Activated CD8-positive, alpha-beta memory T cell treated with anti-CD3 and anti-CD28 coated beads, Interleukin-2, amount 50 U/mL, for 48 hours (primary cell): ENCODE measurements at regions not wholly inside any gene's neighbourhood (a gene's known extent, or its start where the extent isn't known, plus 50 kb on each side); places are given as distances from the start of the nearest gene placed in this dataset.

Experiments
- DNase-seq: peaks from one replicate; pipeline ENCODE4 v3.0.0-alpha.2; 2020

GRCh38 chr12:77488041-77488620 lies 342.6 kb upstream of the NAV3 start:
- DNase-seq, result no peak

- no peak for DNase-seq
Observed at GRCh38 chr12:77486872-77487271, 343.8 kb upstream of the NAV3 start.

- no peak for DNase-seq
Observed at GRCh38 chr12:77485961-77486854, 344.5 kb upstream of the NAV3 start.

GRCh38 chr12:77481687-77482086 lies 349.0 kb upstream of the NAV3 start:
- no peak for DNase-seq

DNA sequence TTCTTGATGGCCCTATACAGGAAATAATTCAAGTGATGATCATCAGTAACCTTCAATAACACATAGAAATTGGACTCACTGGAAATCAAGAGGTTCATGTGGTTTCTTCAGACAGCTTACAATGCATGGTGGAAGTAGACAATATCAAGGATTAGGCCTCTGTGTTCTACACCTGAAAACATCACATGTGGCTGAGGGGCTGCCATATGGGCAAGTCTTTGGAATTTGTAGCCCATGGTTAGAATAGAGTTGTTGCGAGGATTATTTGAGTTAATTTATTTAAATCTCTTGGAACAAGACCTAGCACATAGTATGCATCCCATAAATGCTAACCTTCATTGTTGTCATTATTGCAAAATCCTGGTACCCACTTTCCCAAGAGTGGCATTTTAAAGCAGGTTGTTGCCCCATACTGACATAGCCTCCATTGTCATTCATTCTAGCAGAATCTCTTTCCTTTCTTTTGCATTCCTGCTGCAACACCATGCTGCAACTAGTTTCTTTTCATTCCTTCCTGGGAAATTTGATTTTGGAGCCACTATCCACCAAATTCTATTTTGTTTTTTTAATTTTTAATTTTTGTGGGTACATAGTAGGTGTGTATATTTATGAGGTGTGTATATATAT lies 352.7 kb upstream of the NAV3 start:
- DNase-seq, result no peak

- no peak for DNase-seq
Observed at GRCh38 chr12:77471801-77472200, 358.9 kb upstream of the NAV3 start.

DNA sequence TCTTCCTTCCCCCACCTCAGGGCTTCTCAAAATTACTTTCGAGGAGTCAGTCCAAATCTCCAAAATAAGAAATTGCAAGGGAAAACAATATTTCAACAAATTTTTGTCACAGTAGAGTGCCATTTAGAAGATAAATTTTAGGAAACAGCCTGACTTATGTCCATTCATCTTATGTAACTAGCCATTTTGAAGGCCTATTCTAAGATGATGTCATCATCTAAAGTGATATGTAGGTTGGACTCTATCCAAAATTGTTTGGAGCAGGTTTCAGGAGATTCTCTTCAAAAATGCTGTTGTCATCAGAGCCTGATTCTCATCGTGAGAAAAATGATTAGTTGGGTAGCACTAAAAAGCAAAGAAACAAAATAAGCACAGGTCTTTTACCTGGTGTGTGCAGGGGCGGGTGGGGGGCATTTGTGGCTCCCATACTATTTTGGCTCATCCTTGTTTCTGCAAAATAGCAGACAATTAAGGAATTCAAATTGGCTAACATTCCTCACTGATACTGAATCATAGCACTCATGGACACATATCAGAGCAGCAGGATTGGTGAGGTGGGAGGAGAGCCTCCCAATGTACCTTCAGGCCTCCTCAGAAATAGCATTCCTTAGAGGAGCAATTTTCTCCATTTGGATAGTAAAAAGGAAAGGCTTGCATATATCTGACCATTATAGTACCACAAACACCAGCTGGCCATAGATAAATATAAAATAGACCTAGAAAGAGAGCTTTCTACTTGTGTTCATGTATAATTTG lies 360.9 kb upstream of the NAV3 start:
- no peak for DNase-seq

- DNase-seq, result no peak
Observed at GRCh38 chr12:77442633-77443032, 377.3 kb upstream of the E2F7 start.

DNA sequence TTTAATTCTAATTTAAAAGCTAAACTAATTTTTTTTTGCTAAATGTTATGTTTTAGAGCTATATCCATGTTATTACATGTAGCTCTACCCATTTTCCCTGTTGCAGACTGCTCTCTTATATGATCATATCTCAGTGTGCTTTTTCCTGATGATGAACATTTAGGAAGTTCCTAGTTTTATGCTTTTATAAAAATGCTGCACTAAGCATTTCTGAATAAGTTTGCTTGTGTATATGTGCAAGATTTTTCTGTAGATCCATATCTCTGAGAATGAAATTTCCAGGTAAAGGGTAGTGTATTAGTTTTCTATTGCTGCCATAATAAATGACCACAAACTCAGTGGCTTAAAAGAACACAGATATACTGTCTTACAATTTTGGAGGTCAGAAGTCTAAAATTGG lies 374.4 kb upstream of the E2F7 start:
- no peak for DNase-seq

DNA sequence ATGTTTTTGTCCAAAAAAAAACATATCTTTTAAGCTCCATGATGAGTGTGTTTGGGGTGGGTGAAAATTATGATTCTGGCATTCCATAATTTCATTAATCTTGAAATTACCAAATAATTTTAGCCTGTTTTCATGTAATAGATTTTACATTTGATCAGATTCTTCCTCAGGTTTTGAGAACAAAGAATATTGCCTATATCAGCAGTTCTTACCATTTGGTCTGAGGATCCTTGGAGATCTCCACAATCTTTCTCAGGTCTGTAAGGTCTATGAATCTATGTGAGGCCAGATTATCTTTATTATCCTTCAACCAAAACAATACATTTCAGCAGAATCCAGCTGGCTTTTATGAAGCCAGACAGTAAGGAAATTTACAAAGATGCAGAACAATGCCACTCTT lies 373.3 kb upstream of the E2F7 start:
- no peak for DNase-seq

DNA sequence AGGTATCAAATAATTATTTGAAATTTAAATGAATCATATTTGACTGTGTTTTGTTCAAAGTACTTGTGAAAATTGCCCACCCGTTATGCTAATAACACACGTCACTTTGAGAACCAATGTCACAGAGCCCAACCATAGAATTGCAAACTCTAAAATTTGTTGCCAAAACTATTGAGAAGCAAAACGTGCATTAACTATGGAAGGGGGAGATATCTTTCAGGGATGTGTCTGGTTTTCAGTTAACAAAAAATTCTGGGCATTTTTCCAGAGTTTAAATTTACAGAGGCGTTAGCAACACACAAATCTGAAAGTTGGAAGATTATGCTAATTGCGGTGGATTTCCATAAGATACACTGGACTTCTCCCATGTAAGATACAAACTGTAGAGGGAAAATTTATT lies 371.8 kb upstream of the E2F7 start:
- DNase-seq, result no peak

- no peak for DNase-seq
Observed at GRCh38 chr12:77435446-77436091, 370.2 kb upstream of the E2F7 start.

DNA sequence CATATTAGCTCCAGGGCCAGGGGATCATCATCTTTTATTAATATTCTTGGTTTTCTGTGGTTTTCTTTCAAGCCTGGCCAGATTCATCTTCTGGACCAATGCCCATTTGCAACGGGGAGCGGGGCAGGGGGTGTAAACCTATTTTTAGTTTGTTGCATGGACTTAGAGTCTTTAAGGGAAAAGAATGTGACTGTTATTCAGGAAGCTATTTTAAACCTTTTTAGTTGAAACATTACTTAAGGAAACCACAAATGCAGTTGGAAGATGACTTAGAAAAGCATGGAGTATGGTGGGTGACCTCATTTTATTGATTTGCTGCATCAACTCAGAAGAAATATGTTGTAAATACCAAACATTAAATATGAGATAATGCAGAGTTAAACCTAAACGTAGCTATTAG lies 368.4 kb upstream of the E2F7 start:
- DNase-seq, result no peak

GRCh38 chr12:77429426-77429825 lies 364.1 kb upstream of the E2F7 start:
- DNase-seq, result no peak

GRCh38 chr12:77421152-77421551 lies 355.8 kb upstream of the E2F7 start:
- no peak for DNase-seq

GRCh38 chr12:77409551-77409950 lies 344.2 kb upstream of the E2F7 start:
- no peak for DNase-seq

- DNase-seq, result no peak
Observed at GRCh38 chr12:77407931-77408330, 342.6 kb upstream of the E2F7 start.

- no peak for DNase-seq
Observed at GRCh38 chr12:77406219-77406905, 341.0 kb upstream of the E2F7 start.

DNA sequence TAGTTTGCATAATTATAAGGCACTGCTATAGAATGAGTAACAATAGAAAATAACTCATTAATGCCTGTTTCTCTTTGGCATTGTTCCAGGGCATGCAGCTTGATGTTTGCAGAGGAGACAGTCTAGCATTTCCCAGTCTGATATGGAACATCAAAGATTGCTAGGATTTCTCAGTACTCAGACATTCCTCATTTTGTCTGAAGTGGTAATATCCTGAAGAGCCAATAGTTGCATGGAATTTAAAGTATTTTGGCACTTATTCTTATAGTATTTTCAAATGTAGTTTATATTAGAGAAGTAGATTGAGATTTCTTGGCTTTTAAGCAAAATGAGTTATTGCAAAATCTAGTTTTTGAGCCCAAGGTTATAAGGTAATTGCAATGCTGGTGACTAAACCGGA lies 337.3 kb upstream of the E2F7 start:
- no peak for DNase-seq

DNA sequence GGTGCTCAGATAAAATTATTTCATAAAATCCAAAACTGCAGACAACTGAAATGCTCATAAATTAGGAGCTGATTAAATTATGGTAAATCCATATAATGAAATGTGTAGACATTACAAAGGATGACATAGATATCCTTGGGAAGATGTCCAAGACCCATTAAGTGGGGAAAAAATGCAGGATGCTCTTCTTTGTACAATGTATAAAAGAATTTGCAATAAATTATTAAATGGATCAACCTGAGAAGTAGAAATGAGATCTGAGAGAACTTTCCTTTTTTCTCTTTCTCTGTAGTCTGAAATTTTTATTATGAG lies 336.4 kb upstream of the E2F7 start:
- DNase-seq, result no peak

DNA sequence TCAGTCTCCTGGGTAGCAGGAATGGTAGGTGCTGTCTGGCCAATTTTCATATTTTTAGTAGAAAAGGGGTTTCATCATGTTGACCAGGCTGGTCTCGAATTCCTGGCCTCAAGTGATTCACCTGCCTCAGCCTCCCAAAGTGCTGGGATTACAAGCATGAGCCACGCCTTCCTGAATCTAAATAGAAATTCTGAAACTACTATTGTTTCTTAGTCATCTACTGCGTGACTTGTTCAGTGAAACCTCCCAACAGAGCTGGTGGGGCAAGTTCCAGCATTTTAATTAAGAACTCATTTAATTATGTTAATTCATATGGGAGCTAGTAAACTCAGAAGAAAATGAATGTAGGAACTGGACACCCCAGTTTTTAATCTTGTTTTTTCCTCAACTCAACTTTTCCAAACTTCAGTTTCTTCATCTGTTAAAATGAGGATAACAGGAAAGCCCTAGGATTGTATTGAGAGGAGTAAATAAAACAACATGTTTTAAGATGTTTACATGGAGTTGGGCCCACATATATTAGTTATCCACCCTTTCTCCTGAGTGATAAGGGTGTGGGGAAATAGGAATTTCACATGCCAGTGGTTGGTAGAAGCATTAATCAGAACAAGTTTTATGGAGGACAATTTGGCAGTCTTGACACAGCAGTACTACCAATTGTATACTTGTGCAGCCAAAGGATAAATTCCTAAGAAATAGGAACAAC lies 335.8 kb upstream of the E2F7 start:
- no peak for DNase-seq
